SK-N-MC (cell line): ENCODE measurements at regions not wholly inside any gene's neighbourhood (a gene's known extent, or its start where the extent isn't known, plus 50 kb on each side); places are given as distances from the start of the nearest gene placed in this dataset.

Source experiments
- DNase-seq: peaks from one replicate; pipeline ENCODE4 v3.0.0-alpha.2; 2011; ENCODE audit warnings: low read depth, low spot score
- H3K27ac ChIP-seq: fragments of 200-600 bp; sonication (generic); 2 replicates; pipeline ENCODE4 v1.5.1; 2016; ENCODE audit warnings: mixed run types
- H3K36me3 ChIP-seq: fragments of 200-600 bp; sonication (generic); 2 replicates; pipeline ENCODE4 v1.6.1; 2017; ENCODE audit warnings: antibody characterized with exemption, low read length, mixed read lengths; ENCODE audit not compliant: insufficient read depth
- H3K4me3 ChIP-seq: fragments of 200-600 bp; sonication (generic); 2 replicates; pipeline ENCODE4 v1.5.1; 2016
- H3K9ac ChIP-seq: fragments of 200-600 bp; sonication (generic); 2 replicates; pipeline ENCODE4 v1.8.0; 2017; ENCODE audit warnings: mixed run types, mixed read lengths; ENCODE audit not compliant: insufficient read length
- H3K9me3 ChIP-seq: fragments of 200-600 bp; sonication (generic); 2 replicates; pipeline ENCODE4 v1.6.1; 2017; ENCODE audit warnings: low read depth, mild to moderate bottlenecking, antibody characterized with exemption, low read length, moderate library complexity, mixed read lengths
- EZH2 ChIP-seq: fragments of 200-600 bp; sonication (generic); IDR thresholded peaks from one replicate; pipeline ENCODE4 v1.6.1; 2017; ENCODE audit warnings: antibody characterized with exemption
- FOXP2 ChIP-seq: optimal IDR thresholded peaks from 2 replicates; pipeline ENCODE3; 2011; ENCODE audit warnings: mild to moderate bottlenecking, moderate library complexity; ENCODE audit not compliant: insufficient read depth; ENCODE audit errors: extremely low read length, control extremely low read depth
- POLR2AphosphoS5 ChIP-seq: IDR thresholded peaks from 2 replicates; pipeline ENCODE4 v1.6.1; 2012; ENCODE audit warnings: mild to moderate bottlenecking, low read depth, low read length, borderline replicate concordance

GRCh38 chr2:194116861-194117260, 1540.2 kb upstream of the SLC39A10 start:
- Histone ChIP-seq H3K9me3 (no peaks in the 10 kb centered on the region), H3K36me3 (no peaks in the 10 kb centered on the region)
- no peak for TF ChIP-seq POLR2AphosphoS5
- no peak for TF ChIP-seq EZH2
- no peak for TF ChIP-seq FOXP2

GRCh38 chr2:194105358-194105757, 1551.7 kb upstream of the SLC39A10 start:
- Histone ChIP-seq H3K9ac (no peak overlapping the region), H3K9me3 (no peaks in the 10 kb centered on the region), H3K27ac (no peak overlapping the region), H3K36me3 (no peaks in the 10 kb centered on the region), H3K4me3 (no peak overlapping the region)
- no peak for TF ChIP-seq FOXP2
- no peak for TF ChIP-seq EZH2
- TF ChIP-seq POLR2AphosphoS5 = no peak
- no peak for DNase-seq

More at GRCh38 chr2:194116861-194117260, 1540.2 kb upstream of the SLC39A10 start:
- H3K27ac ChIP-seq = no peak overlapping the region
- H3K4me3 ChIP-seq = no peak overlapping the region
- DNase-seq = no peak
- no peak overlapping the region for H3K9ac ChIP-seq

GRCh38 chr2:194104687-194105086, 1552.3 kb upstream of the SLC39A10 start:
- Histone ChIP-seq H3K9ac (no peak overlapping the region), H3K4me3 (no peak overlapping the region), H3K36me3 (no peaks in the 10 kb centered on the region), H3K27ac (peak overlapping the region; percentile 15; the same call in 1 of the 2 replicates), H3K9me3 (no peaks in the 10 kb centered on the region)
- no peak for DNase-seq
- TF ChIP-seq POLR2AphosphoS5 (no peak), FOXP2 (no peak), EZH2 (no peak)

- H3K27ac ChIP-seq = peak overlapping the region; percentile 15; the same call in 1 of the 2 replicates
- H3K9me3 ChIP-seq = no peaks in the 10 kb centered on the region
- no peaks in the 10 kb centered on the region for H3K36me3 ChIP-seq
- no peak for TF ChIP-seq POLR2AphosphoS5
- TF ChIP-seq FOXP2 = no peak
- TF ChIP-seq EZH2 = no peak
- H3K9ac ChIP-seq = no peak overlapping the region
- H3K4me3 ChIP-seq = no peak overlapping the region
- DNase-seq = no peak
Measured at GRCh38 chr2:194103941-194104659, 1552.9 kb upstream of the SLC39A10 start.

GRCh38 chr2:194102546-194102945, 1554.5 kb upstream of the SLC39A10 start:
- H3K9me3 ChIP-seq = no peaks in the 10 kb centered on the region
- DNase-seq = no peak
- TF ChIP-seq POLR2AphosphoS5 = no peak
- no peak for TF ChIP-seq EZH2
- TF ChIP-seq FOXP2 = no peak
- H3K9ac ChIP-seq = no peak overlapping the region
- no peak overlapping the region for H3K27ac ChIP-seq
- H3K4me3 ChIP-seq = no peak overlapping the region
- no peaks in the 10 kb centered on the region for H3K36me3 ChIP-seq

GRCh38 chr2:194100201-194100600, 1556.8 kb upstream of the SLC39A10 start:
- H3K9ac ChIP-seq = no peak overlapping the region
- no peaks in the 10 kb centered on the region for H3K36me3 ChIP-seq
- DNase-seq = no peak
- H3K9me3 ChIP-seq = no peaks in the 10 kb centered on the region
- no peak overlapping the region for H3K27ac ChIP-seq
- TF ChIP-seq FOXP2 (no peak), EZH2 (no peak), POLR2AphosphoS5 (no peak)
- H3K4me3 ChIP-seq = no peak overlapping the region

- TF ChIP-seq EZH2 = no peak
- TF ChIP-seq POLR2AphosphoS5 = no peak
- TF ChIP-seq FOXP2 = no peak
Measured at GRCh38 chr2:194096402-194096801, 1560.6 kb upstream of the SLC39A10 start.

GRCh38 chr2:194095359-194095758, 1561.7 kb upstream of the SLC39A10 start:
- no peak for DNase-seq
- H3K4me3 ChIP-seq = no peak overlapping the region
- TF ChIP-seq FOXP2 = no peak
- no peak for TF ChIP-seq EZH2
- no peak for TF ChIP-seq POLR2AphosphoS5
- no peak overlapping the region for H3K27ac ChIP-seq
- H3K36me3 ChIP-seq = no peaks in the 10 kb centered on the region
- H3K9ac ChIP-seq = no peak overlapping the region
- no peaks in the 10 kb centered on the region for H3K9me3 ChIP-seq

More at GRCh38 chr2:194096402-194096801, 1560.6 kb upstream of the SLC39A10 start:
- Histone ChIP-seq H3K27ac (no peak overlapping the region), H3K9ac (no peak overlapping the region), H3K9me3 (no peaks in the 10 kb centered on the region), H3K4me3 (no peak overlapping the region), H3K36me3 (no peaks in the 10 kb centered on the region)
- no peak for DNase-seq
